ENCODE measurements at regions not wholly inside any gene's neighbourhood (a gene's known extent, or its start where the extent isn't known, plus 50 kb on each side); places are given as distances from the start of the nearest gene placed in this dataset.

- POLR2A ChIA-PET, result no interaction called here
- DNase-seq, result peak in 1 of 5 donors; percentile 19
- H3K4me3 ChIP-seq (ENCODE audit: low read length), result no peak overlapping the region
These were observed 198.2 kb downstream of the NDUFA10 start for GRCh38 chr2:239826786-239827522.

GRCh38 chr2:239826376-239826775, 198.8 kb downstream of the NDUFA10 start:
- no peak overlapping the region for H3K27ac Mint-ChIP-seq
- H3K9me3 ChIP-seq (ENCODE audit: low read length), result no peaks in the 10 kb centered on the region
- no peak for DNase-seq
- no peaks in the 10 kb centered on the region for H3K36me3 Mint-ChIP-seq
- H3K27ac ChIP-seq (ENCODE audit: low read depth, low read length), result no peak overlapping the region
- no peak overlapping the region for H3K4me3 Mint-ChIP-seq
- H3K36me3 ChIP-seq (ENCODE audit: insufficient read depth, low read length), result no peaks in the 10 kb centered on the region
- H3K27me3 Mint-ChIP-seq, result peaks cover 6 to 21% of the 10 kb centered on the region in 2 donors
- no peaks in the 10 kb centered on the region for H3K27me3 ChIP-seq (ENCODE audit: insufficient read depth, low read length, poor library complexity, severe bottlenecking)
- H3K9me3 Mint-ChIP-seq, result no peaks in the 10 kb centered on the region
- ChIA-PET CTCF (no interaction called here), POLR2A (no interaction called here)
- H3K4me1 ChIP-seq (ENCODE audit: insufficient read depth, low read length), result no peaks in the 10 kb centered on the region
- H3K4me1 Mint-ChIP-seq, result no peaks in the 10 kb centered on the region
- H3K4me3 ChIP-seq (ENCODE audit: low read length), result no peak overlapping the region

More at GRCh38 chr2:239826786-239827522, 198.2 kb downstream of the NDUFA10 start:
- Mint-ChIP-seq H3K4me3 (no peak overlapping the region), H3K36me3 (no peaks in the 10 kb centered on the region), H3K4me1 (no peaks in the 10 kb centered on the region), H3K27ac (no peak overlapping the region), H3K9me3 (no peaks in the 10 kb centered on the region), H3K27me3 (peaks cover 6 to 23% of the 10 kb centered on the region in 2 donors)
- CTCF ChIA-PET, result no interaction called here
- Histone ChIP-seq H3K4me1 (ENCODE audit: insufficient read depth, low read length) (no peaks in the 10 kb centered on the region), H3K27me3 (ENCODE audit: insufficient read depth, low read length, poor library complexity, severe bottlenecking) (no peaks in the 10 kb centered on the region), H3K36me3 (ENCODE audit: insufficient read depth, low read length) (no peaks in the 10 kb centered on the region), H3K9me3 (ENCODE audit: low read length) (no peaks in the 10 kb centered on the region), H3K27ac (ENCODE audit: low read depth, low read length) (no peak overlapping the region)

- no peaks in the 10 kb centered on the region for H3K9me3 ChIP-seq (ENCODE audit: low read length)
- DNase-seq, result no peak
- H3K27ac Mint-ChIP-seq, result no peak overlapping the region
- H3K9me3 Mint-ChIP-seq, result no peaks in the 10 kb centered on the region
- no peaks in the 10 kb centered on the region for H3K36me3 ChIP-seq (ENCODE audit: insufficient read depth, low read length)
- peaks cover 7 to 22% of the 10 kb centered on the region in 2 donors for H3K27me3 Mint-ChIP-seq
- no peaks in the 10 kb centered on the region for H3K36me3 Mint-ChIP-seq
- no peaks in the 10 kb centered on the region for H3K4me1 ChIP-seq (ENCODE audit: insufficient read depth, low read length)
- H3K4me1 Mint-ChIP-seq, result no peaks in the 10 kb centered on the region
- H3K4me3 Mint-ChIP-seq, result no peak overlapping the region
- H3K27me3 ChIP-seq (ENCODE audit: insufficient read depth, low read length, poor library complexity, severe bottlenecking), result no peaks in the 10 kb centered on the region
- H3K4me3 ChIP-seq (ENCODE audit: low read length), result no peak overlapping the region
- H3K27ac ChIP-seq (ENCODE audit: low read depth, low read length), result no peak overlapping the region
- CTCF ChIA-PET, result no interaction called here
- POLR2A ChIA-PET, result no interaction called here
These were observed 199.5 kb downstream of the NDUFA10 start for GRCh38 chr2:239825705-239825979.

GRCh38 chr2:239824866-239825704, 200.1 kb downstream of the NDUFA10 start:
- Histone ChIP-seq H3K27ac (ENCODE audit: low read depth, low read length) (no peak overlapping the region), H3K36me3 (ENCODE audit: insufficient read depth, low read length) (no peaks in the 10 kb centered on the region), H3K27me3 (ENCODE audit: insufficient read depth, low read length, poor library complexity, severe bottlenecking) (no peaks in the 10 kb centered on the region), H3K4me1 (ENCODE audit: insufficient read depth, low read length) (no peaks in the 10 kb centered on the region), H3K4me3 (ENCODE audit: low read length) (no peak overlapping the region), H3K9me3 (ENCODE audit: low read length) (no peaks in the 10 kb centered on the region)
- Mint-ChIP-seq H3K36me3 (no peaks in the 10 kb centered on the region), H3K9me3 (no peaks in the 10 kb centered on the region), H3K27ac (no peak overlapping the region), H3K4me1 (no peaks in the 10 kb centered on the region), H3K27me3 (peaks cover 10 to 28% of the 10 kb centered on the region in 2 donors), H3K4me3 (no peak overlapping the region)
- DNase-seq, result peak in 1 of 5 donors; percentile 33
- POLR2A ChIA-PET, result no interaction called here
- CTCF ChIA-PET, result no interaction called here

- ChIA-PET POLR2A (no interaction called here), CTCF (no interaction called here)
- Mint-ChIP-seq H3K9me3 (no peaks in the 10 kb centered on the region), H3K4me1 (no peaks in the 10 kb centered on the region), H3K36me3 (no peaks in the 10 kb centered on the region), H3K4me3 (no peak overlapping the region), H3K27me3 (peaks cover 9 to 29% of the 10 kb centered on the region in 2 donors), H3K27ac (peak overlapping the region in 1 of 8 donors; percentile 27)
- H3K27ac ChIP-seq (ENCODE audit: low read depth, low read length), result no peak overlapping the region
- no peaks in the 10 kb centered on the region for H3K27me3 ChIP-seq (ENCODE audit: insufficient read depth, low read length, poor library complexity, severe bottlenecking)
- no peaks in the 10 kb centered on the region for H3K36me3 ChIP-seq (ENCODE audit: insufficient read depth, low read length)
- H3K4me3 ChIP-seq (ENCODE audit: low read length), result no peak overlapping the region
- DNase-seq, result no peak
- H3K9me3 ChIP-seq (ENCODE audit: low read length), result no peaks in the 10 kb centered on the region
- no peaks in the 10 kb centered on the region for H3K4me1 ChIP-seq (ENCODE audit: insufficient read depth, low read length)
These were observed 201.0 kb downstream of the NDUFA10 start for GRCh38 chr2:239824046-239824694.

- H3K9me3 Mint-ChIP-seq, result no peaks in the 10 kb centered on the region
- peak in 1 of 5 donors; percentile 22 for DNase-seq
- no peaks in the 10 kb centered on the region for H3K9me3 ChIP-seq (ENCODE audit: low read length)
- peaks cover 11 to 32% of the 10 kb centered on the region in 2 donors for H3K27me3 Mint-ChIP-seq
- H3K4me1 Mint-ChIP-seq, result no peaks in the 10 kb centered on the region
- no peak overlapping the region for H3K27ac ChIP-seq (ENCODE audit: low read depth, low read length)
- H3K4me1 ChIP-seq (ENCODE audit: insufficient read depth, low read length), result no peaks in the 10 kb centered on the region
- H3K36me3 Mint-ChIP-seq, result no peaks in the 10 kb centered on the region
- no peaks in the 10 kb centered on the region for H3K27me3 ChIP-seq (ENCODE audit: insufficient read depth, low read length, poor library complexity, severe bottlenecking)
- no peaks in the 10 kb centered on the region for H3K36me3 ChIP-seq (ENCODE audit: insufficient read depth, low read length)
- ChIA-PET CTCF (no interaction called here), POLR2A (no interaction called here)
- peak overlapping the region in 1 of 8 donors; percentile 66 for H3K27ac Mint-ChIP-seq
- H3K4me3 ChIP-seq (ENCODE audit: low read length), result no peak overlapping the region
- H3K4me3 Mint-ChIP-seq, result no peak overlapping the region
These were observed 202.9 kb downstream of the NDUFA10 start for GRCh38 chr2:239822146-239822831.

- H3K36me3 ChIP-seq (ENCODE audit: insufficient read depth, low read length), result no peaks in the 10 kb centered on the region
- no peaks in the 10 kb centered on the region for H3K36me3 Mint-ChIP-seq
- no peak overlapping the region for H3K27ac ChIP-seq (ENCODE audit: low read depth, low read length)
- H3K27me3 Mint-ChIP-seq, result peaks cover 11 to 32% of the 10 kb centered on the region in 2 donors
- ChIA-PET POLR2A (no interaction called here), CTCF (no interaction called here)
- no peak overlapping the region for H3K4me3 Mint-ChIP-seq
- H3K4me1 ChIP-seq (ENCODE audit: insufficient read depth, low read length), result no peaks in the 10 kb centered on the region
- no peaks in the 10 kb centered on the region for H3K27me3 ChIP-seq (ENCODE audit: insufficient read depth, low read length, poor library complexity, severe bottlenecking)
- no peaks in the 10 kb centered on the region for H3K9me3 ChIP-seq (ENCODE audit: low read length)
- no peaks in the 10 kb centered on the region for H3K9me3 Mint-ChIP-seq
- H3K27ac Mint-ChIP-seq, result peak overlapping the region in 1 of 8 donors; percentile 37
- no peak overlapping the region for H3K4me3 ChIP-seq (ENCODE audit: low read length)
- no peaks in the 10 kb centered on the region for H3K4me1 Mint-ChIP-seq
- DNase-seq, result peak in 1 of 5 donors; percentile 13
These were observed 203.5 kb downstream of the NDUFA10 start for GRCh38 chr2:239821694-239822075.

All from CD8-positive, alpha-beta memory T cell (primary cell).